HG03558 (cell line): ENCODE measurements at regions not wholly inside any gene's neighbourhood (a gene's known extent, or its start where the extent isn't known, plus 50 kb on each side); places are given as distances from the start of the nearest gene placed in this dataset.

Experiments used
- ATAC-seq: cut with Tn5 transposase; IDR thresholded peaks from one replicate; pipeline ENCODE4 v1.9.1; 2021; ENCODE audit warnings: moderate number of reproducible peaks; ENCODE audit not compliant: unreplicated experiment; ENCODE audit errors: extremely low read depth

DNA sequence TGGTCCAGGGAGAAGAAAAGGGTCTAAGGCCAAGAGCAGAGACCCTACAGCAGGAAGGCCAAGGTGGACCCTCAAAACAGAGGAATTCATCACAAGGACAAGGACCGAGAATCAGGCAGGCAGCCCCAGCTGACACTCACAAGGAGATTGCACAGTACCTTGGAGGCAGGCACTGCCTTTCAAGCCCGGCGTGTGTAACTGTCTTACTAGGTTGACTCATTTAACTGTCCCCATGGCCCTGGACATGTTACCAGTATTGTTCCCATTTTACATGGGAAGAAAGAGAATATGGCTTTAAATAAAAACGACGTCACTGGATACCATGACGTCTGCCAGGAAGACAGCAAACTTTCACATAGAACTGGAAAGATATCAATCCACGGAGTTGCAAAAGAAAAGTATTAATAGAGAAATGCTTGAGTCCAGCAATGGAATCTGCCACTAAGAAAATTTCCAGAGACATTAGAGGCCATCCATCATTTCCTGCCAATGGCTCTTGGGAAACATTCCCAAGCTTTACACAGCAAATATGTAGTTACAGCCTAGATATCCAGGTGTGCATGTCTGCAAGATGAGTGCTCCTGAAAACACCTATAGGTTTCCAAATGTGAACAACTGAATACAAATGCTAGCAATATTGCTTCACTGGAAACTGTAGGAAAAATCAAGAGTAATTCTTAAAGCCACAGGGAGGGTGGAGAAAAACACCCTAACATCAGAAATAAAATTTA lies 111.5 kb upstream of the RPS6KA2 start:
- ATAC-seq, result no peak

GRCh38 chr6:166737261-166737660 lies 110.2 kb upstream of the RPS6KA2 start:
- ATAC-seq, result no peak

- ATAC-seq, result no peak
Observed at GRCh38 chr6:166736634-166737033, 109.6 kb upstream of the RPS6KA2 start.

GRCh38 chr6:166733900-166734299 lies 106.8 kb upstream of the RPS6KA2 start:
- no peak for ATAC-seq

DNA sequence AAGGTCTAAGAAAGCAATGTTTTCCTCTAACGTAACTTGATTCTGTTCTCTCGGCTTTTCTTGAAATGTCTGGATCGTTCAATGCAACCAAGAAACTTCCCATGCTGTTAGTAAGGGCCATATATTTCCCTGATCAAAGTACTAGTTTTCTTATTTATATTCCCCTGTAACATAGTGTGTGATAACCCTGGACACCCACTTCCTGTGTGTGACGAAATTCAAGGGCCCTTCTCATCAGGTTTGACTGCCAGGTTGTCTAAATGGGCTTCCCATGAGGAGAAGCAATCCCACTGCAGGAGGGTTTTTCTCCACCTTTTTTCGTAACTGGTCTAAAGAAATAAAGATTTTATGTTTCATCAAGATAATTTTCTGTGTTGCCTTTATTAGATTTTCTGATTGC lies 102.6 kb upstream of the RPS6KA2 start:
- ATAC-seq, result no peak

GRCh38 chr6:166728884-166729530 lies 102.0 kb upstream of the RPS6KA2 start:
- no peak for ATAC-seq

DNA sequence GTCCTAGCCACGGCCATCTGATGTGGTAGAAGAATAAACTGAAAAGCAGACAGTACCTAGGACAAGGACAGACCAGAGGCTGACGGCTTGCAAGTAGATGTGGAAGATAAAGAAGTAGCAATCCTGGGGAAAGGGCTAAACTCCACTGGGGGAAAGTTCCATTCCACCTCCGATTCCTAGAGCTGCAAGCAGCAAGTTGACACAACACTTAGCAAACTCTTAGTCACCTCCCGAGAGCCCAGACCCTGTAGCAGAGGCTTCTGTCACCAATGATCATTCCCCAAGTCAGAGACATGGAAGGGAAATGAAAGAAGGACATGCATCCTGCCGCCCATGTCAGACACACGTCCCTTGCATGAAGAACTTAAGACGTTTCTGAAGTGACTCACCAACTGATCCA lies 99.2 kb upstream of the RPS6KA2 start:
- ATAC-seq, result no peak

- ATAC-seq, result no peak
Observed at GRCh38 chr6:166725571-166725970, 98.5 kb upstream of the RPS6KA2 start.

DNA sequence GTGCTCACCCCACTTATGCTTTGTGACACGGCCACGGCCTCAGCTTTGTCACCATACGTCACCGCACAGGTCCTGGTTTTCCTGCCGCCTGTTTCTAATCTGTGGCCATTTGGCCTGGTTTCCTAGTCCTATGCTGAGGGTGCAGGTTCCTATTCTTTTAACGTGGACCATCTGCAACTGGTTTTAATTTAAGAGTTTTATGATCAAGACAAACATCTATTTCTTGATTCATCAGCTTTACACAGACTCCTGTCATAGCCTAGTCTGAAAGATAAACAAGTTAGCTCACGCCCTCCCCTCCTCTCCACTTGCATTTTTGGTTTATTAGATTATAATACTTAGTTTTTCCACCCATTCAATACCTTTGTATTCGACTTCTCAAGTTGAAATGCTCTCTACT lies 97.5 kb upstream of the RPS6KA2 start:
- ATAC-seq, result no peak

GRCh38 chr6:166722785-166723184 lies 95.7 kb upstream of the RPS6KA2 start:
- ATAC-seq, result no peak

DNA sequence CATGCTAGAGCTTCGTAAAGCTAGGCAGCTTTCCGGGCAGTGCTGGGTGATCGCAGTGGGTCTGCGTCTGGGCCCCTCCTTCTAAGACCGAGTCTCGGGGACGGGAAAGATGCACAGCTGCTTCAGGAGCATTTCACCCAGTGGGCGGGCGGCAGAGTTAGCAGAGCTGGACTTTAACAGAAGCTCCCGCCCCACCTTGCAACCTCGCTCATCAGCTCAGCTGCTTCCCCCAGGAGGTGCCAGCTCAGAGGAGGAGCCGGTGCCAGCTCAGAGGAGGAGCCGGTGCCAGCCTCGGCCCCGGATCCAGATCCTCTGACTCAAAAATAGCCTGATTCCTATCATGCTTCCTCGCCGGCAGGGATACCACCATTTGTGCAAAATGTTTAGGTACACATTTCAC lies 94.5 kb upstream of the RPS6KA2 start:
- ATAC-seq, result no peak

DNA sequence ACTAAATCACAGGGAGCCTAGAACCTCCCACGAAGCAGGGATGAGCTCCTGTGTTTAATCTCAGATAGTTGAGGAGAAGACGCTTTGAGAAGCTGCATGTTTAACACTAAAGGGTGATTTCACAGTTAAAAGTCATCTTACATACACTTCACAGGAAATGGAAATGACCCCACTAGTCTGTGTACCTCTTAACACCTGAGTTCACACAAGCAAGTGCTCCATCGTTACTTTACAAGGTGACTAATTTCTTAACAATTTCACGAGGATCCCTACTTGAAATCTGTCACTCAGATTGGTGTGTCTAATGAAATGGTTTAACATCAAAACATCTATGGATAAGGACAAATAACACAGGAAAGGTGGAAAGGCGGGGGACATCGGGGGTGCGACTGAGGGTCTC lies 93.8 kb upstream of the RPS6KA2 start:
- ATAC-seq, result no peak

DNA sequence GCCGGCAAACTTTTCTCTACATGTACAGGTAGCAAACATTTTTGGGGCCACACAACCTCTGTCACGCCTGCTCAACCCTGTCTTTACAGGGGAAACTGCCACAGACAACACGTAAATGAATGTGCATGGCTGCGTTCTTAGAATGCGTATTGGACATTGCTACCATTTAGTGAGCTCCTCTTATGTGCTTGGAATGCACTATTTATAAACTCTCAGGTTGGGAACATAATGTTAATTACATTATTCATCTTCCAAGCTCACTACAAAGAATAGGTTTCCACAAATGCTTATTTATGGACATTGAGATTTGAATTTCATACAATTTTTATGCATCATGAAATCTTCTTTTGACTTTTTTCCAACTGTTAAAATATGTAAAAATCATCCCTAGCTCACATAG lies 92.0 kb upstream of the RPS6KA2 start:
- ATAC-seq, result no peak

DNA sequence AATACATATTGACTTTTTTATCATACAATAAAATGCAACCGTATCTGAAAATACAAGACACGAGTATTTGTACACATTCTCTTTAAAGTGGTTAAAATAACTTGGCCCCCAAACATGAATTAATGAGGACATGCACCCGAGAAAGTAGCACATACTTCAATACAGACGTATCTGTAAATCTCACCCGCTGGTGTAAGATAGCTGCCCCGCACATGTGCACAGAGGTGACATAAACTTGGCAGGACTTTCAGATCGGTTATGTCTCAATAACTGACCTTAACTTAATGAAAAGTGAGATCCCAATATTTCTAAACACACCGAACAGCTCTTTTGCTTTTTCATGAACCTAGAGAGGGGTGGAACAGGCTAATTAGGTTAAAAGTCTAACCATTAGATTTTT lies 91.5 kb upstream of the RPS6KA2 start:
- ATAC-seq, result no peak

DNA sequence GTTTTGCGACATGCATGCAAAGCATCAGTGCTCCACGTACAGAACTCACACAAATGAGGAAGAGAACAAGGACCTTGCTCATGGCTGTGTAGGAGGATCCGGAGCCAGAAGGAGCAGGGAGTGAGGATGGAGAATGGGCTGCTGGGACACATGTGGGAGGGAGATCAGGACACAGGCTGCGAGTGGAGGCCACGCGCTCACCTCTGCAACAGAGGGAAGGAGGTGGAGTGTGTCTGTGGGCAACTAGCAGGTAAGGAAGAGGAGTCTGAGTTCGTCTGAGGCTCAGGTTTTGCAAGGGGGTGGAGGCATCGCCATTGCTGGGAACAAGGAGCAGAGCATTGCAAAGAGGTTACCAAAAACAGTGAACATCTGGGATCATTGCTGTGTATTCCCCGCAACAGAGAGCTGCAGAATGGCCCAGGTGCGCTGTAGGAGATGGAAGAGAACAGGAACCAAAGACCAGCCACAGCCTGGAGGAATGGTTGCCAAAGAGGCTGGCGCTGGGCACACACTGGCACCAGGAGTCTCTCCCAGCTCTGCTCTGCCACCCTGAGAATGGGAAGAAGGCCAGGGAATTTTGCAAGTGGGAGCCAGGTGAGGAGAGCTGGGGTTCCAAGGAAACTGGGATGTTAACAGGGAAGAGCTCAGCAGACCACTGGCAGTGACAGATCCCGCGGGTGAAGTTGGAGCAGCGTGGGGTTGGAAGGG lies 90.0 kb upstream of the RPS6KA2 start:
- no peak for ATAC-seq

DNA sequence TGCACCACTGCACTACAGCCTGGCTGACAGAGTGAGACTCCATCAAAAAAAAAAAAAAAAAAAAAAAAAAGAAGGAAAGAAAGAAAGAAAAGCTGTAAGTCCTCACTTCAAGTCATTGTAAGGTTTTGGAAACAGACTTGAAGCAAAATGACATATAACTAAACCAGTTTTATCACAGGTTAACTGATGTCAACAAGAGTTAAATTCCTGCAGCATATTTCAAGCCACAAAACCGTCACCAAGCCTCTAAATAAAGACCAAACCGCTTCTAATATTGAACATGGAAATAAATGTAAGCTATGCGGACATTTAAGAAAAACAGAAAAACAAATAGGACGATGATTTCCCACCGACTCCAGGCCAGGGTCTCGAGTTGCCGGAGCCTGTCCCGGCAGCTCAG lies 88.9 kb upstream of the RPS6KA2 start:
- ATAC-seq, result no peak

- no peak for ATAC-seq
Observed at GRCh38 chr6:166715065-166715464, 88.0 kb upstream of the RPS6KA2 start.

DNA sequence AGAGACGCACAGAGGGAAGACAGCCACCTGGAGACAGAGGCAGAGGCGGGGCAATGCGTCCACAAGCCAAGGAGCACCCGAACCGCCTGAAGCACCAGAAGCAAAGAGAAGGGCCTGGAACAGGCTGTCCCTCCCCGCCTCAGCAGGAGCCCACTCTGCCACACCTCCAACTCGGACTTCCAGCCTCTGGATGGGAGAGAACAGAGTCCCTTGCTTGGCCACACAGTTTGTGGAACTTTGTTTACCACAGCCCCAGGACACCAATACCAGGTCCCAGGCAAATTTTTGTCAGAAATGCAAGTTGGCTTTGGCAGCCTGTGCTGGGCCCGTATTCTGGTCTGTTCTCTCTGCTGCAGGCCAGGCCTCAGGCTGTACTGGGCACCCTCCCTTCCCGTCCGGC lies 87.5 kb upstream of the RPS6KA2 start:
- no peak for ATAC-seq

DNA sequence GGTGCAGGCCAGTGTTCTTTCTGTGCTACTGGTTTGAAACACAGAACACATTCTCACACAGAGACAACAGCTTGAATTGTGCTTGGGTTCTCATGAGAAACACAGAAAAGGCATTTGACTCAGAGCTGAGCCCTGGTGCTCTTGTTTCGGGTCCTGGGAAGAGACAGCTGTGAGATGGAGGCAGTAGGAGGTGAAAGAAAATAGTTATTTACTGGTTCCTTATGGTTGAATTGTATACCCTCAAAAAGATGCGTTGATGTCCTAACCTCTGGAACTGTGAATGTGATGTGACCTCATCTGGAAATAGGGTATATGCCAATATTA lies 87.1 kb upstream of the RPS6KA2 start:
- no peak for ATAC-seq

DNA sequence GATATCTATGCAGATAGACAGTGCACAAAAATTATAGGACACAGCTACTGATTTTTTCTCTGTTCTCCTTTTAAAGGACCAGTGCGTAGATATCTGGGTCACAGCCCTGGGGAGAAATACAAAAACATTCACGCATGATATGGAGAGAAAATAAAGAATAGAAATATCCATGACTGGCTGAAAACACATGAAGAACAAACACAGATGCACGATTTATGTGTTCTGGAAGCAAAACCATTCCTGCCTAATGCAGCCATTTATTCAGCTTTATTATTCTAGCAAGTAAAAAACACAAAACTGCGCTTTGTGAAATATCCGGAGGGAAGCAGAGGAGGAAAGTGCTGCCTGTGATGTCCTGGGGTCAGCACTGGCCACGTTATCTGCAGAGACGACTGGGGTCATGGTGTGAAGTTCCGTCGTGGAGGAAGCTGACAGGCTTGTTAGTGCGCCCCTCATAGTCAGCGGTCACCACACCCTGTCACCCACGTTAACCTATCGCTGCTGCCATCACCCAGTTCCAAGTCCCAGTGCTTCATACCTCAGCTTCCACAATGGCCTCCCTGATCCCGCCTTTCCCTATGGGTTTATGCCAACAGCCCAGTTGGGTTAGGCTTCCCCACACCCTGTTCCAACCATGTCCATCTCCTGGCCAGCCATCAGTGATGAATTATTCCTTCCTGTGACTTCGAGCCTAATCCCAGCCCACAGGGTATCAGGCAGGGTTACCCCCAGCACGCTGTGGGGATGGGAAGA lies 86.6 kb upstream of the RPS6KA2 start:
- ATAC-seq, result no peak
